T47D (cell line): ENCODE measurements at regions not wholly inside any gene's neighbourhood (a gene's known extent, or its start where the extent isn't known, plus 50 kb on each side); places are given as distances from the start of the nearest gene placed in this dataset.
"Not testable (repeated sequence)": the region's sequence is repeated elsewhere in the genome, so short reads cannot be mapped to it uniquely, and the experiment has no call there.

Experiments used
- DNase-seq, 2 experiments: peaks; one replicate each; pipeline versions ENCODE4 v3.0.0 to v3.0.0-alpha.2; 2011 to 2012; ENCODE audit warnings: low read depth in 1 of 2, low spot score in 1 of 2
- JUND ChIP-seq: IDR thresholded peaks from 2 replicates; pipeline ENCODE4 v1.6.1; 2012; ENCODE audit warnings: low read depth
- in situ Hi-C: cut with HindIII; loops from 2 replicates; pipeline ENCODE4 v1.10.0; 2016; ENCODE audit warnings: low sequenced_read_pairs, low pct_unique_long_range_greater_than_20kb

DNA sequence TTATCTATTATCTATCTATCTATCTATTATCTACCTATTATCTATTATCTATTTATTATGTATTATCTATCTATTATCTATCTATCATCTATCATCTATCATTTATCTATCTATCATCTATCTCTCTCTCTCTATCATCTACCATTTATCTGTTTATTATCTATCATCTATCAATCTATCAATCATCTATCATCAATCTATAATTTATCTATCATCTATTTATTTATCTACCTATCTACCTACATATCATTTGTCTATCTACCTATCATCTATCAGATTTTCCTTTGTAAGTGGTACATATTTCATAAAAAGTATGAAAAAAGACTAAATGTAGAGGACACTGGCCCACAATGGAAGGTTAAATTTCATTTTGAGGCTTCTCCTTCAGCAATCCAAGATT is 212.1 kb upstream of the EXOC2 start:
- in situ Hi-C loops, result no loop called here

DNA sequence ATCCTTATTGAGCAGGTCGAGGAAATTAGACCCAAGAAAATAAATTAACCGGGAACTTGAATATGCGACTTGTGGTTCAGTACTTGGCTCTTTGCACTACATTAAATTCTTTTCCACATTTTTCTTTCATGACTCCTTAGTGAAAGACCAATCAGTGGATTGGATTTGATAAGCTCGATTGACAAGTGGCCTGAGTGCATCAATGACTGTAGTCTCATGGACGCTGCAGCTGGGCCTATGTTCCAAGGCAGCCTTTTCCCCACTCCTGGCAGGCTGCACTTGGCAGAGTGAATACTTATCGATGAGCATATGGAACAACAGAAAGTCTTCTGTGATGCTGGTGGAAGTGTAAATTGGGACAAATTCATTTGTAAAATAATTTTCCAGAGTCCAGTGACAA is 210.8 kb upstream of the EXOC2 start:
- no peak for DNase-seq
- in situ Hi-C loops, result no loop called here
- no peak for TF ChIP-seq JUND

More for the DNA sequence above, 212.1 kb upstream of the EXOC2 start:
- no peak for TF ChIP-seq JUND
- DNase-seq, result no peak

DNA sequence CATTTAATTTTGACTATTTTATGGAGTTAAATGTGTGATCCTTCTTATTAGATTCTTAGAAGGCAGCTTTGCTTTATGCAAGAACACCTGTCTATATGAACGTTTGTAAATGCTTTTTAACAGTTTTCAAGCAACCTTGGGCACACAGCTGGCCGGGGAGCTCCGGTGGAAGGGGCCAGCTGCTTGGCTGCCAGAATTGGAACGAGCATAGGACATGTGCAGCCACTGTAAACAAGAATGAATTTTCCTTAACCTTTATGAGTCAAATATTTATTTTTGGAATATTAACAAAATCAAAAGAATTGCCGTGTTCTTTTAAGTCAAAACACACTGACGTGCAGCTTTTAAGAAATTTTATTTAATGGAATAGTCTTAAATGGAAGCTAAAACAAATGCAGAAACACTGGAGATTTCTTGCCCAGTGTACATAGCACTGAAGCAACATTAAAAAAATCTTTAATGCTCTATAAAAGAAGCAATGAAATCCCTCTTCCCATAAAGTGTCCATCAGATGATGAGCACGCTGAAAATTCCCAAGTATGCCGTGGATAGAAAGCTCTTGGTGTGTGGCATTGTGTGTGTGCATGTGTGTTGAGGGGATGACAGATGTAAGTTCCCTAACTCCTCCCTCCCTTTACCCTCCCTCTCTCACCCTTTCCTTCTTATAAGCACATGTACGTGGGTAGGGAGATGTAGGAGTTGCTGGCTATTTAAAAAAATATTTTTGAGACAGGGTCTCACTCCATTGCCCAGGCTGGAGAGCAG is 208.9 kb upstream of the EXOC2 start:
- in situ Hi-C loops, result no loop called here
- TF ChIP-seq JUND, result no peak
- no peak for DNase-seq

DNA sequence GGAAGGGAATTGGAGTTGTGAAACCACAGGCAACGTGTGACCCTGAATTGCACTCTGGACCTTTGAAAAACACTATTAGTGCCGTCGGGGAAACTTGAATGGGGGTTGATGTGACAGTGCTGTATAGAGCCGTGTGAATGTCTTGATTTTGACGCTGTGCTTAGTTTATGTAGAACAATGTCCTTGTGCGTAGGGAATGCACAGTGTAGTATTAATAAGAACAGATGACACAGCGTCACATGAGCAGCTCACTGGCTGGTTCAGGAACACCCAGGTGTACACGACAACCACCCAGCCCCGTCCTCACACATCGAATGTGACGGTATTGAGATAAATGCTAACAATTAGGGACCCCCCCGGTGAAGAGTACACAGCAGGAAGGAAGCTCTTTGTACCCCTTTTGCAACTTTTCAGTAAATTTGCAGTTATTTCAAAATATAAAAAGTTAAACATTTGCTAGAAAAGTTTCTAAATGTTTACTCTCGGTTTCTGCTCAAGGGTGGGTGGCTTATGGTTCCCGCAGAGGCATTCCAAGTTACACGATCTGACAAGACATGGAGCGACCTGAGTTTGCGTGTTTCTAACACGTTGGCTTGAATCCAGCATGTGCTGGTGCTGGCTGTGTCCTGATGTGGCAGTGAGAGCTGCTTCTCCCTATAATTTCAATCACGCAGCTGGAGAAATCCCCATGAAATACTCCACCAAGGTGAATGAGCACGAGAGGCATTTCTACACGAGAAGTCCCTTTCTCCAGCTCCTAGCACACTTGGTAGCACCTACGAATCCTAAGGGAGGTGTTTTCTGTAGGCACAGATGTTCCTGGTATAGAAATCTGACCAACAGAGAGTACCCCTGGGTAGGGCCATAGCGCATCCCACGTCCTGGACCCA is 208.0 kb upstream of the EXOC2 start:
- no peak for TF ChIP-seq JUND
- DNase-seq, result no peak
- in situ Hi-C loops, result no loop called here

DNA sequence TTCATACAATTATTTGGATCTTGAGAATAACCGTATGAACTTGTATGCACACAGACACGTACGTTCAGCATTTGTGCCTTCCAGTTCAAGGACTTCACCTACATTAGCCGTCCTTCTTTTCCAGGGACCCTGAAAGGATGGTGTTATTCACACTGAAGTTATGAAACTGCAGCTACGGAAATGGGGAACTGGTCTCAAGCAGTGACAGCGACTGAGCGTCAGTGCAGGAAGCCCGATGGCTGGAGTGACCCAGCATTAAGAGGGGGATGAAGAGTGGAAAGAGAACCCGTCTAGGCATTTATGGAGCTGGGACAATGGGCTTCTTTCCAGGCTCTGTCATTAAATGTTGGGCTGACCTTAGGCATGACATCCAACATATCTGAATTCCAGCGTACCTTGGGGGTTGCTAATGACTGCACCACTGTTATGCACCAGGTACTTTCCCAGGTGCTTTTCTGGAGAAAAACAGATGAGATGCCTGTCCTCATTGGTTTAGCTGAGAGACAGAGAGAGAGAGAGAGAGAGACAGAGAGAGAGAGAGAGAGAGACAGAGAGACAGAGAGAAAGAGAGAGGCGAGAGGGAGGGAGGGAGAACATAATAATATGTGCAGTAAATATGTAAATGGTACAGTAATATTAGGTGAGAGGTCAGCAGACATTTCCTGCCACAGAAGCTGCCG is 204.7 kb upstream of the EXOC2 start:
- no peak for TF ChIP-seq JUND
- DNase-seq, result no peak
- in situ Hi-C loops, result no loop called here

DNA sequence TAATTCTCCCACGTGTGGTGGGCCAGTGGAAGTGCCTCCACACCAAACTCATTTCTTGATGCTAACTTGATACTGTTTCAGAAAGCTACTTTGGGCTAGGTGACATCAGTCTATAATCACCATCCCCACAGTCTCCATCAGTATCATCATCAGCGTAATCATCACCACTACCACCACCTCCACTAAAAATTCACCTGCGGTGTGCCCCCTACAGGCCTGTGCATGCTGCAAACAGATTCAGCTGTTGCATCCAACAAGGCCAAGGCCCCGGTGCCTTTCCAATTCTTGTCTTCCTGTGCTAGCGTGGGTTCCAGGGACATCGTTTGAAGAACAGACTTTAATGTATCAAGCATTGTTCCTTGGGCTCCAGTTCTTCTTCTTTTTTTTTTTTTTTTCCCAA is 201.3 kb upstream of the EXOC2 start:
- in situ Hi-C loops, result no loop called here
- DNase-seq, result no peak
- no peak for TF ChIP-seq JUND

DNA sequence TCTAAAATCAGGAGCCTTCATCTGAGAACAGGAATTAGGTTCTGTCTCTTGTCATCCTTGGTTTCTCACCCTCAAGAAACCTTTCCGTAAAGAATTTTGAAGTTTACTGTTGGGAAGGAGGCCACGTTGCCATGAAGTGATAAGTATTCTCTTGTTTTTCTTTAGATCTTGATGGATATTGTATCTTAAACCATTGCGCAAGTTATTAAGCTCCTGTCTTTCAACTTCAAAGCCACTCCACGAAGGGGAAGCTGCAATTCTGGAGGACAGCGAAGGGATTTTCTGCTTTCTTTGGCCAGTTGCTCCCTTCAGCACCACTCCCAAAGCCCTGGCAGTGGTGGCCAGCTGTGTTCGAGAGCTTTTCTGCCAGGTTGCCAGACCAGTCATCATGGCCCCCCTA is 198.1 kb upstream of the EXOC2 start:
- DNase-seq, result no peak
- in situ Hi-C loops, result no loop called here
- TF ChIP-seq JUND, result no peak

DNA sequence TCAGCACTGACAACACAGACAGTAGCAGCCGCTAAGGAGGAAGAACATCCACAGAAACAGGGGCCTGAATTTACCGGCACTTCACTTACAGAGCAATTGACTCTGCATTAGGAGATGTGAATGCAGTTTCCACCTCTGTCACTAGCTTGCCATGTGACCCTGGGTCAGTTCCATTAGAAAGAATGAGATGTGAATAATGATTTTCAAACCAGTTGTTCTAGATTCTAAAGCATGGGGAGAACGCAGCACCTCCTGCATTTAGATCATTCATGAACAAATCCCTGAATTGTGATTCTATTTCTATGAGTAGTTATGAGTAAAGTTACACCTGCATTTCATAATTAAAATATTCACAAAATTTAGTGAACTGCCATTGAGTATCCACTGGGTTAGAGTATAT is 197.3 kb upstream of the EXOC2 start:
- in situ Hi-C loops, result no loop called here
- no peak for DNase-seq
- no peak for TF ChIP-seq JUND

DNA sequence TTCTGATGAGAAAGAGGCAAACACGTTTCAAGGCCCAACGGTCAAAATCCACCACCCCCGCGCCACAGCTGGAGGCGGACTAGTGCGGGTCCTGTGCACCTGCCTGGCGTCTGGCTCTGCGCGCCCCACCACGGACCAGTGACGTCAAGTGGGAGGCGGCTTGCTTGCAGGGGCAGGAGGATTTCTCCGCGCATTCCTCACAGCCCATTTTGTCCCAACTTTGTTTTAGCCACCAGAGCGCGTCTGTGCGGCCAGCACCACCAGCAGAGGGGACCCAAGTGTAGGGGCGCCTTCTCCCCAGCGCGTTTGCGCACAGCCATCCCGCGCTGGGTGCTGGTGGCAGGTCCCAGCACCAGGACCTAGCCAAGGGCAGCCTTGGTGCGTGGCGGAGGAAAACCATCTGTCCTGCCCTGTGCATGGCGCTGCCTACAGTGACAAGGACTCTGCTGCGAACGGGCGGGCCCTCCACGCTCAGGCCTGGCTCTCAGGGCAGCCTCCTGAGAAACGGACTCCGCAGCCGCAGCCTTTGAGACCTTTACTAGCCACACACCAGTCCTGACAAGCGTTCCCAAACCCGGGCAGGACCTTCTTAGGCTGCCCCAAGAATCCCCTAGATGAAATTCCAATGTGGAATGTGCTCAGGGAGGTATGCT is 194.8 kb upstream of the EXOC2 start:
- in situ Hi-C loops, result no loop called here
- no peak for TF ChIP-seq JUND
- no peak for DNase-seq

DNA sequence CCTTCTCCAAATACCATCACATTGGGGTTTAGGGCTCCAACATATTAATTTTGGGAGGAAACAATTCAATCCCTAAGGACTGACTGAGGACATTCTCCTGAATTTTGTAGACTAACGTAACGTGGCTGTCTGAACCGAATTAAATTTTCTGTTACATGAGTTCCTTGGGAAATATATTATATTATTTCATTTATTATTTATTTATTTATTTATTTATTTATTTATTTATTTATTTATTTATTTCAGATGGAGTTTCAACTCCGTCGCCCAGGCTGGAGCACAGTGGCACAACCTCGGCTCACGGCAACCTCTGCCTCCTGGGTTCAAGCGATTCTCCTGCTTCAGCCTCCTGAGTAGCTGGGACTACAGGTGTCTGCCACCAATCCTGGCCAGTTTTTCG is 193.2 kb upstream of the EXOC2 start:
- DNase-seq, in situ Hi-C loops: not testable (repeated sequence)

DNA sequence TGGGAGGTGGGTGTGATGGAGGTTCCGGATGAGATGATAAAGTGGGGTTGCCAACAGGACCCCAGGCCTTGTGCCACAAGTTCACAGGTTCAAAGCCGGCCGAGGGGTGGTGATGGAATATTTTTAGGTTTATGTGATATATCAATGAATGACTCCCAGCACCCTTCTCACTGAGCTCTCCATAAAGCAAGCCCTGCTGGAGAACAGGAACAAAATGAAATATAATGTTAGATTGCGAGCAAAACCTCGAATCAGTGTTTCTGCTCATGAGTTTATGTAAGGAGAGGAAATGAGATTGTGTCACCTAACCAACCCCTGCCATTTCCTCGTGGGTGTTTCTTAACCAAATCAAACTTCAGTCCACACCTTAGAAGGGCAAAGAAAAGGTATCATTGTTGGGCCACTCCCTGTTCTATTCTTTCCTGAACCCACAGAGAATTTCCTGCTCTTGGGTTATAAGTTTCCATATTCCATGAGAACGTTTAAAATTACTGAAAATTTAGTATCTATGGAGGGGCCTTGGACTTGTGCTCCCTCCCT is 192.2 kb upstream of the EXOC2 start:
- no peak for TF ChIP-seq JUND
- in situ Hi-C loops, result no loop called here
- no peak for DNase-seq

DNA sequence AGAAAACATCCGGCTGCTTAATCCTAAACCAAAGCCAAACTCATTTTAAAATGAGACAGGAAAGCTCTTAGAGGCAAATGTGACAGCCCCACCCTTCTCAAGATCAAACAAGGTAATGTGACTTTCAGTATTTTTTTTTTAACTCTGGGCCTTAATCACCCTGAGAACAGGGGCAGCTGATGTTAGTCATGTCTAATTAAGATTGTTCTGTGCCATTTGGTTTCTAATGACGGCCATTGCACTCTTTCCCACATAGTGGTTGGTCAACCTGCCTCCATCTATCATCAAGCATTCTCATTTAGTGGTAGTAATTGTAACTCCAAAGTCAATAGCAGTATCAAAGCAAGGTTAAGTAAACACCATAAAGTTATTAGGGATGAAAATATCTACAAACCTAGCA is 191.6 kb upstream of the EXOC2 start:
- in situ Hi-C loops, result no loop called here
- DNase-seq, result no peak
- TF ChIP-seq JUND, result no peak

DNA sequence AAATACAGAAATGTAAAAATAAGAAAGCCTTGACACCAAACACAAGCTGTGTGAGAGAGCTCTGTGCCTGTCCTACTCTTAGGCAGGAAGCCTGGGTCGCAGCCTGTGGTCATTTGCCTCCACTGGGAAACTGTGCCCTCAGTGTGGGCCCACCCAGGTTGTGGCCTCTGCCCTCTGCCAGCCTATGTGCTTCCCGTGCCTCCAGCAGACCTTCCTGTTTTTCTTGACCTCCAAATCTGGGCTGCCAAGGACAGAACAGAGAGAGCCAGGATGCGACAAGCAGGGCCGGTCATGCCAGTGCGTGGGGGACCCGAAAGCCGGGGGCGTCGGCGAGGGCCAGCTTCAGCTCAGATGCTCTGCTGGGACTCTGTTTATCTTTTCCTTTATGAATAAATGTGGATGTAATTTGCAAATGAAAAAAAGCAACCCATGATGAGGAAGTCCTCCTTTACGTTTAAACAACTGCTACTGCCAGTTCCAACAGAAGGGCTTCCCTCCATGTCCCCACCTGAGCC is 189.2 kb upstream of the EXOC2 start:
- TF ChIP-seq JUND, result no peak
- DNase-seq, result no peak
- in situ Hi-C loops, result no loop called here
